AG10803 (cell line): ENCODE measurements at regions not wholly inside any gene's neighbourhood (a gene's known extent, or its start where the extent isn't known, plus 50 kb on each side); places are given as distances from the start of the nearest gene placed in this dataset.
A peak's percentile ranks its signal among the peaks of the same experiment; 100 is the strongest.

ENCODE experiments used
- DNase-seq: peaks from one replicate; pipeline ENCODE4 v3.0.0; 2010; ENCODE audit warnings: low read depth
- H3K4me3 ChIP-seq: 2 replicates; pipeline ENCODE4 v1.5.1; 2011; ENCODE audit warnings: mild to moderate bottlenecking, low read length, control low read depth
- CTCF ChIP-seq: conservative IDR thresholded peaks from 2 replicates; pipeline ENCODE4 v1.5.1; 2011; ENCODE audit warnings: mild to moderate bottlenecking, low read length, control low read depth, inconsistent platforms

GRCh38 chr1:229843627-229844238 is 217.7 kb downstream of the URB2 start:
- no peak overlapping the region for H3K4me3 ChIP-seq
- DNase-seq, result no peak
- TF ChIP-seq CTCF, result 0 out of 2 replicates have a peak, but pooled peaks have one; percentile 4

GRCh38 chr1:229844675-229845074 is 218.6 kb downstream of the URB2 start:
- no peak for DNase-seq
- no peak for TF ChIP-seq CTCF
- H3K4me3 ChIP-seq, result no peak overlapping the region

GRCh38 chr1:229845410-229846138 is 219.5 kb downstream of the URB2 start:
- DNase-seq, result no peak
- TF ChIP-seq CTCF, result no peak
- H3K4me3 ChIP-seq, result no peak overlapping the region

- H3K4me3 ChIP-seq, result no peak overlapping the region
- DNase-seq, result no peak
- no peak for TF ChIP-seq CTCF
These were observed 220.3 kb downstream of the URB2 start for GRCh38 chr1:229846351-229846750.

GRCh38 chr1:229848752-229849677 is 218.0 kb upstream of the GALNT2 start:
- no peak overlapping the region for H3K4me3 ChIP-seq
- DNase-seq, result peak; percentile 18
- peak; percentile 47 for TF ChIP-seq CTCF

GRCh38 chr1:229851511-229851910 is 215.5 kb upstream of the GALNT2 start:
- DNase-seq, result no peak
- H3K4me3 ChIP-seq, result no peak overlapping the region
- no peak for TF ChIP-seq CTCF
